SK-N-SH (cell line): ENCODE measurements at regions not wholly inside any gene's neighbourhood (a gene's known extent, or its start where the extent isn't known, plus 50 kb on each side); places are given as distances from the start of the nearest gene placed in this dataset.

Experiments
- CTCF ChIA-PET: fragments of 300-600, 350-600 bp; formaldehyde crosslinking; extraction: SDS; loops from one replicate; lab custom pipeline; 2021; lab: Yijun Ruan, JAX
- POLR2A ChIA-PET: fragments of 350-600 bp; sonication (Branson Sonifier 250); formaldehyde crosslinking; extraction: SDS; loops from one replicate; lab custom pipeline; 2020; ENCODE audit warnings: antibody characterized with exemption, inconsistent platforms; lab: Yijun Ruan, JAX
- DNase-seq: peaks from one replicate; pipeline ENCODE4 v3.0.0; 2012
- H2AFZ ChIP-seq: fragments of 200-600 bp; sonication (generic); 2 replicates; pipeline ENCODE4 v1.8.1; 2016; ENCODE audit warnings: antibody characterized with exemption, mild to moderate bottlenecking, low read depth
- H3F3A ChIP-seq: fragments of 200-600 bp; sonication (generic); replicated peaks from 2 replicates; pipeline ENCODE3; 2016; ENCODE audit warnings: antibody characterized with exemption, mild to moderate bottlenecking; ENCODE audit not compliant: insufficient read depth
- H3K27ac ChIP-seq, 2 experiments: fragments of 200-500 bp in 1 of 2; fragments of 200-600 bp in 1 of 2; sonication (Bioruptor generic) in 1 of 2; sonication (generic), shearing (Covaris generic) in 1 of 2; 2 replicates each; pipeline versions ENCODE4 v1.5.1 to v1.6.1; 2014 to 2016; ENCODE audit warnings: low read depth in 2 of 2, inconsistent platforms in 1 of 2, low read length in 1 of 2, mild to moderate bottlenecking in 1 of 2, mixed read lengths in 1 of 2
- H3K27me3 ChIP-seq: fragments of 200-600 bp; sonication (generic), shearing (Covaris generic); 2 replicates; pipeline ENCODE4 v1.6.1; 2016; ENCODE audit warnings: mixed run types; ENCODE audit not compliant: insufficient read depth
- H3K36me3 ChIP-seq, 2 experiments: fragments of 200-500 bp in 1 of 2; fragments of 200-600 bp in 1 of 2; sonication (Bioruptor generic) in 1 of 2; sonication (generic) in 1 of 2; replicated peaks in 1 of 2; 2 replicates each; pipeline versions ENCODE3 to v1.5.1; 2014 to 2016; ENCODE audit warnings: low read length in 1 of 2, mild to moderate bottlenecking in 1 of 2; ENCODE audit not compliant: insufficient read depth in 2 of 2, control insufficient read depth in 1 of 2
- H3K4me1 ChIP-seq, 2 experiments: fragments of 200-500 bp in 1 of 2; fragments of 200-600 bp in 1 of 2; sonication (Bioruptor generic) in 1 of 2; sonication (generic), shearing (Covaris generic) in 1 of 2; 2 replicates each; pipeline versions ENCODE4 v1.5.1 to v1.6.1; 2014 to 2016; ENCODE audit warnings: low read depth in 1 of 2, low read length in 1 of 2, mixed run types in 1 of 2; ENCODE audit not compliant: insufficient read depth in 2 of 2, control insufficient read depth in 1 of 2
- H3K4me2 ChIP-seq: fragments of 200-600 bp; sonication (generic), shearing (Covaris generic); 2 replicates; pipeline ENCODE4 v1.6.1; 2017; ENCODE audit warnings: mixed run types
- H3K4me3 ChIP-seq, 2 experiments: fragments of 200-500 bp in 1 of 2; fragments of 200-600 bp in 1 of 2; sonication (Bioruptor generic) in 1 of 2; sonication (generic), shearing (Covaris generic) in 1 of 2; 2 replicates each; pipeline versions ENCODE4 v1.5.1 to v1.8.1; 2014 to 2016; ENCODE audit warnings: low read depth in 2 of 2, inconsistent platforms in 1 of 2, low read length in 1 of 2, mild to moderate bottlenecking in 1 of 2, mixed read lengths in 1 of 2, moderate library complexity in 1 of 2
- H3K79me2 ChIP-seq: fragments of 200-600 bp; sonication (generic); 2 replicates; pipeline ENCODE4 v1.8.1; 2017; ENCODE audit warnings: mild to moderate bottlenecking; ENCODE audit not compliant: insufficient read depth
- H3K9ac ChIP-seq: fragments of 200-600 bp; sonication (generic); 2 replicates; pipeline ENCODE4 v1.6.1; 2017; ENCODE audit warnings: mixed run types
- H3K9me2 ChIP-seq: fragments of 200-600 bp; sonication (generic); 2 replicates; pipeline ENCODE4 v1.6.1; 2017; ENCODE audit warnings: mixed run types
- H3K9me3 ChIP-seq: fragments of 200-600 bp; sonication (generic); 2 replicates; pipeline ENCODE4 v1.6.1; 2017; ENCODE audit warnings: mixed run types, mild to moderate bottlenecking, moderate library complexity
- H4K20me1 ChIP-seq: fragments of 200-600 bp; sonication (generic); 2 replicates; pipeline ENCODE4 v1.6.1; 2017; ENCODE audit warnings: mild to moderate bottlenecking, mixed run types; ENCODE audit not compliant: insufficient read depth
- CHD2 ChIP-seq: fragments of 150-350 bp; IDR thresholded peaks from 2 replicates; pipeline ENCODE4 v1.6.1; 2018; ENCODE audit warnings: low read length; ENCODE audit not compliant: partially characterized antibody
- ELF1 ChIP-seq: IDR thresholded peaks from 2 replicates; pipeline ENCODE4 v1.4.0; 2012
- EP300 ChIP-seq, 2 experiments: IDR thresholded peaks; 2 replicates each; pipeline versions ENCODE4 v1.4.0 to v1.6.1; 2012; ENCODE audit warnings: borderline replicate concordance in 1 of 2, low read depth in 1 of 2, low read length in 1 of 2
- EZH2phosphoT487 ChIP-seq: fragments of 200-600 bp; sonication (generic); IDR thresholded peaks from 2 replicates; pipeline ENCODE4 v1.6.1; 2017; ENCODE audit warnings: low read depth, mixed run types, mild to moderate bottlenecking, antibody characterized with exemption, moderate library complexity, borderline replicate concordance
- FOXM1 ChIP-seq: IDR thresholded peaks from 2 replicates; pipeline ENCODE4 v1.4.0; 2012; ENCODE audit warnings: low read depth, mild to moderate bottlenecking
- GATA2 ChIP-seq: sonication (generic); formaldehyde crosslinking; IDR thresholded peaks from 2 replicates; pipeline ENCODE4 v1.5.0; 2020; ENCODE audit warnings: mild to moderate bottlenecking, missing genetic modification reagents
- IRF3 ChIP-seq: fragments of 150-350 bp; IDR thresholded peaks from 2 replicates; pipeline ENCODE4 v1.6.1; 2016; ENCODE audit warnings: mild to moderate bottlenecking, low read depth, low read length
- MAX ChIP-seq: IDR thresholded peaks from 2 replicates; pipeline ENCODE4 v1.4.0; 2012; ENCODE audit warnings: low read depth
- NFIC ChIP-seq: IDR thresholded peaks from 2 replicates; pipeline ENCODE4 v1.4.0; 2012; ENCODE audit warnings: borderline replicate concordance
- PBX3 ChIP-seq: IDR thresholded peaks from 2 replicates; pipeline ENCODE4; 2012
- POLR2AphosphoS5 ChIP-seq: IDR thresholded peaks from 2 replicates; pipeline ENCODE4 v1.6.1; 2012; ENCODE audit warnings: low read depth, low read length
- REST ChIP-seq: IDR thresholded peaks from 2 replicates; pipeline ENCODE4 v1.6.1; 2012; ENCODE audit warnings: mild to moderate bottlenecking, low read depth, low read length, moderate library complexity
- RXRA ChIP-seq: IDR thresholded peaks from 2 replicates; pipeline ENCODE4 v1.4.0; 2012; ENCODE audit warnings: low read depth, mild to moderate bottlenecking, borderline replicate concordance
- SIN3A ChIP-seq: IDR thresholded peaks from 2 replicates; pipeline ENCODE4 v1.6.1; 2012; ENCODE audit warnings: low read depth, mild to moderate bottlenecking, low read length, moderate library complexity, borderline replicate concordance
- SMC3 ChIP-seq: IDR thresholded peaks from 2 replicates; pipeline ENCODE4 v1.6.1; 2012; ENCODE audit warnings: low read depth, low read length, improper control_type of control experiment
- TAF1 ChIP-seq: IDR thresholded peaks from 2 replicates; pipeline ENCODE4 v1.6.1; 2012; ENCODE audit warnings: low read depth, mild to moderate bottlenecking, low read length, moderate library complexity, borderline replicate concordance
- TCF12 ChIP-seq: IDR thresholded peaks from 2 replicates; pipeline ENCODE4 v1.4.0; 2012
- USF1 ChIP-seq: IDR thresholded peaks from 2 replicates; pipeline ENCODE4 v1.4.0; 2012; ENCODE audit warnings: low read depth, borderline replicate concordance
- USF2 ChIP-seq: fragments of 150-350 bp; IDR thresholded peaks from 2 replicates; pipeline ENCODE4 v1.6.1; 2017; ENCODE audit warnings: antibody characterized with exemption, low read length, low read depth, borderline replicate concordance
- ZBTB33 ChIP-seq: IDR thresholded peaks from 2 replicates; pipeline ENCODE4 v1.4.0; 2012; ENCODE audit warnings: low read depth, borderline replicate concordance
- WGBS: methylation state at CpG from one replicate; pipeline ENCODE4 v1.1.6; 2017; ENCODE audit warnings: low lambda C conversion rate; 5-methylcytosine and 5-hydroxymethylcytosine counted together

- no peaks in the 10 kb centered on the region for H3K9me2 ChIP-seq
- CTCF ChIA-PET = no interaction called here
- H3K27ac ChIP-seq = no peak overlapping the region
Observed at GRCh38 chr4:122555216-122555615, 65.7 kb downstream of the IL21 start.

More at GRCh38 chr4:122555216-122555615, 65.7 kb downstream of the IL21 start:
- Histone ChIP-seq H4K20me1 (no peaks in the 10 kb centered on the region), H3K27me3 (peaks cover 6% of the 10 kb centered on the region; the same call in 1 of the 2 replicates), H3K79me2 (no peaks in the 10 kb centered on the region), H3K9me3 (no peaks in the 10 kb centered on the region), H3F3A (no peaks in the 10 kb centered on the region)
- 12% methylated on average over 2 of the region's 2 CpGs for WGBS
- POLR2A ChIA-PET = no interaction called here
- DNase-seq = no peak
- TF ChIP-seq TAF1 (no peak), GATA2 (CRISPR knock-in tag) (no peak), FOXM1 (no peak), USF2 (no peak), SMC3 (no peak), ELF1 (no peak), RXRA (no peak), NFIC (no peak), MAX (no peak), ZBTB33 (no peak), PBX3 (no peak), USF1 (no peak), SIN3A (no peak), REST (no peak), POLR2AphosphoS5 (no peak), IRF3 (no peak), TCF12 (no peak), EP300 (IDR thresholded peaks at IDR 0.05; ENCODE audit: borderline replicate concordance in 1 of 2, low read depth in 1 of 2, low read length in 1 of 2) (no peak), CHD2 (no peak), EZH2phosphoT487 (no peak)
- TF ChIP-seq, all 33 proteins: peak for 0
- H3K4me2 ChIP-seq = no peak overlapping the region
- no peak overlapping the region for H3K4me3 ChIP-seq
- H3K9ac ChIP-seq = no peak overlapping the region
- H2AFZ ChIP-seq = no peak overlapping the region
- no peaks in the 10 kb centered on the region for H3K36me3 ChIP-seq
- H3K4me1 ChIP-seq = no peaks in the 10 kb centered on the region
